Activated naive CD8-positive, alpha-beta T cell treated with anti-CD3 and anti-CD28 coated beads, Interleukin-2, amount 50 U/mL, for 16 hours (primary cell): ENCODE measurements at regions not wholly inside any gene's neighbourhood (a gene's known extent, or its start where the extent isn't known, plus 50 kb on each side); places are given as distances from the start of the nearest gene placed in this dataset.

Experiments used
- DNase-seq: peaks from one replicate; pipeline ENCODE4 v3.0.0-alpha.2; 2020; ENCODE audit warnings: low read depth, low spot score

GRCh38 chr2:238786379-238786778, 61.5 kb upstream of the TWIST2 start:
- DNase-seq: no peak

- DNase-seq: no peak
These were observed 60.9 kb upstream of the TWIST2 start for GRCh38 chr2:238786792-238787490.

- no peak for DNase-seq
These were observed 60.4 kb upstream of the TWIST2 start for GRCh38 chr2:238787501-238787900.

- DNase-seq: no peak
These were observed 58.5 kb upstream of the TWIST2 start for GRCh38 chr2:238789317-238789806.

- DNase-seq: no peak
These were observed 57.6 kb upstream of the TWIST2 start for GRCh38 chr2:238790126-238790832.

GRCh38 chr2:238790833-238791230, 57.1 kb upstream of the TWIST2 start:
- DNase-seq: no peak

- no peak for DNase-seq
These were observed 56.5 kb upstream of the TWIST2 start for GRCh38 chr2:238791354-238791753.

GRCh38 chr2:238793306-238793705, 54.6 kb upstream of the TWIST2 start:
- no peak for DNase-seq

- no peak for DNase-seq
These were observed 54.0 kb upstream of the TWIST2 start for GRCh38 chr2:238793801-238794449.

- no peak for DNase-seq
These were observed 51.5 kb upstream of the TWIST2 start for GRCh38 chr2:238796223-238796885.

- no peak for DNase-seq
These were observed 50.3 kb upstream of the TWIST2 start for GRCh38 chr2:238797537-238797936.
